ENCODE measurements at regions not wholly inside any gene's neighbourhood (a gene's known extent, or its start where the extent isn't known, plus 50 kb on each side); places are given as distances from the start of the nearest gene placed in this dataset.
"Not testable (repeated sequence)": the region's sequence is repeated elsewhere in the genome, so short reads cannot be mapped to it uniquely, and the experiment has no call there.

- DNase-seq, result no peak
Observed at GRCh38 chr22:49674479-49675050, 153.1 kb downstream of the BRD1 start.

- no peak for DNase-seq
Observed at GRCh38 chr22:49673048-49673447, 154.6 kb downstream of the BRD1 start.

GRCh38 chr22:49672014-49672516, 155.6 kb downstream of the BRD1 start:
- no peak for DNase-seq

- DNase-seq, result no peak
Observed at GRCh38 chr22:49671331-49672013, 156.2 kb downstream of the BRD1 start.

GRCh38 chr22:49670456-49671330, 157.0 kb downstream of the BRD1 start:
- peak in 1 of 2 donors; percentile 5 for DNase-seq

GRCh38 chr22:49669969-49670455, 157.7 kb downstream of the BRD1 start:
- peak in 1 of 2 donors; percentile 53 for DNase-seq

- not testable (repeated sequence) for DNase-seq
Observed at GRCh38 chr22:49669427-49669968, 158.2 kb downstream of the BRD1 start.

GRCh38 chr22:49668402-49668801, 159.3 kb downstream of the BRD1 start:
- DNase-seq, result no peak

GRCh38 chr22:49667236-49667635, 160.4 kb downstream of the BRD1 start:
- DNase-seq, result peak; percentile 20 to 32

GRCh38 chr22:49666146-49666809, 161.4 kb downstream of the BRD1 start:
- no peak for DNase-seq

- DNase-seq, result no peak
Observed at GRCh38 chr22:49664891-49665290, 162.8 kb downstream of the BRD1 start.

GRCh38 chr22:49664371-49664881, 163.2 kb downstream of the BRD1 start:
- DNase-seq, result no peak

- no peak for DNase-seq
Observed at GRCh38 chr22:49663823-49664222, 163.8 kb downstream of the BRD1 start.

- DNase-seq, result no peak
Observed at GRCh38 chr22:49663311-49663711, 164.4 kb downstream of the BRD1 start.

- DNase-seq, result no peak
Observed at GRCh38 chr22:49662681-49663080, 165.0 kb downstream of the BRD1 start.

- DNase-seq, result no peak
Observed at GRCh38 chr22:49660794-49661781, 166.6 kb downstream of the BRD1 start.

- no peak for DNase-seq
Observed at GRCh38 chr22:49660321-49660720, 167.4 kb downstream of the BRD1 start.

- DNase-seq, result no peak
Observed at GRCh38 chr22:49659924-49660315, 167.8 kb downstream of the BRD1 start.

GRCh38 chr22:49659281-49659923, 168.3 kb downstream of the BRD1 start:
- no peak for DNase-seq

GRCh38 chr22:49658902-49659280, 168.8 kb downstream of the BRD1 start:
- no peak for DNase-seq

All from CD4-positive, alpha-beta T cell treated with Interleukin-1 beta for 1 hour (primary cell).